ENCODE measurements at regions not wholly inside any gene's neighbourhood (a gene's known extent, or its start where the extent isn't known, plus 50 kb on each side); places are given as distances from the start of the nearest gene placed in this dataset.

GRCh38 chr2:150260636-150261035 lies 226.8 kb downstream of the RND3 start:
- TF ChIP-seq CTCF (IDR thresholded peaks at IDR 0.05 in 8 of 11, conservative IDR thresholded peaks at IDR 0.05 in 3 of 11) (no peak), POLR2AphosphoS5 (IDR thresholded peaks at IDR 0.05) (no peak)

All from spleen (tissue), 7 donors.